Activated CD8-positive, alpha-beta memory T cell treated with anti-CD3 and anti-CD28 coated beads for 48 hours (primary cell): ENCODE measurements at regions not wholly inside any gene's neighbourhood (a gene's known extent, or its start where the extent isn't known, plus 50 kb on each side); places are given as distances from the start of the nearest gene placed in this dataset.

Experiments
- DNase-seq, 3 experiments: peaks; one replicate each; pipeline ENCODE4 v3.0.0-alpha.2; 2020; ENCODE audit warnings: low read depth in 2 of 3, low spot score in 2 of 3

- no peak for DNase-seq
Observed at GRCh38 chr5:168062239-168062638, 229.2 kb upstream of the WWC1 start.

GRCh38 chr5:168064457-168064856, 227.0 kb upstream of the WWC1 start:
- no peak for DNase-seq

GRCh38 chr5:168064933-168065622, 226.4 kb upstream of the WWC1 start:
- no peak for DNase-seq

- DNase-seq, result no peak
Observed at GRCh38 chr5:168066536-168067208, 224.8 kb upstream of the WWC1 start.

- no peak for DNase-seq
Observed at GRCh38 chr5:168070761-168071160, 220.7 kb upstream of the WWC1 start.

GRCh38 chr5:168072665-168073064, 218.8 kb upstream of the WWC1 start:
- DNase-seq, result no peak

GRCh38 chr5:168073311-168073710, 218.1 kb upstream of the WWC1 start:
- DNase-seq, result no peak

- no peak for DNase-seq
Observed at GRCh38 chr5:168073991-168074800, 217.2 kb upstream of the WWC1 start.

- no peak for DNase-seq
Observed at GRCh38 chr5:168075387-168075786, 216.1 kb upstream of the WWC1 start.

GRCh38 chr5:168076561-168076991, 214.9 kb upstream of the WWC1 start:
- no peak for DNase-seq

GRCh38 chr5:168085261-168086031, 206.0 kb upstream of the WWC1 start:
- DNase-seq, result no peak

GRCh38 chr5:168086104-168086610, 205.3 kb upstream of the WWC1 start:
- DNase-seq, result no peak

- no peak for DNase-seq
Observed at GRCh38 chr5:168086746-168087145, 204.7 kb upstream of the WWC1 start.

GRCh38 chr5:168088410-168089173, 202.9 kb upstream of the WWC1 start:
- no peak for DNase-seq

- no peak for DNase-seq
Observed at GRCh38 chr5:168089201-168089887, 202.1 kb upstream of the WWC1 start.

- no peak for DNase-seq
Observed at GRCh38 chr5:168092209-168093185, 198.9 kb upstream of the WWC1 start.

GRCh38 chr5:168093200-168093910, 198.1 kb upstream of the WWC1 start:
- no peak for DNase-seq

GRCh38 chr5:168096525-168096924, 194.9 kb upstream of the WWC1 start:
- no peak for DNase-seq
